Suprapubic skin (tissue), 4 donors: ENCODE measurements at regions not wholly inside any gene's neighbourhood (a gene's known extent, or its start where the extent isn't known, plus 50 kb on each side); places are given as distances from the start of the nearest gene placed in this dataset.

Experiments used
- POLR2A ChIP-seq, 2 donors: fragments of 450-650 bp; IDR thresholded peaks; one replicate each; pipeline ENCODE4 v1.6.1; 2017; ENCODE audit warnings: antibody characterized with exemption in 2 of 2, mild to moderate bottlenecking in 2 of 2, moderate library complexity in 2 of 2
- POLR2AphosphoS5 ChIP-seq, 3 donors: sonication (generic); formaldehyde crosslinking; IDR thresholded peaks; one replicate each; pipeline ENCODE4 v1.6.1; 2017; ENCODE audit warnings: antibody characterized with exemption in 3 of 3
- TF ChIP-seq, protein P1 (sequence below), 2 donors: fragments of 200-600 bp in 1 of 2; fragments of 450-650 bp in 1 of 2; sonication (generic) in 1 of 2; IDR thresholded peaks; one replicate each; pipeline ENCODE4 v1.5.1; 2016 to 2019; ENCODE audit warnings: antibody characterized with exemption in 2 of 2, mild to moderate bottlenecking in 1 of 2, moderate library complexity in 1 of 2

- no peak for TF ChIP-seq POLR2A (IDR thresholded peaks at IDR 0.05)
- TF ChIP-seq, protein P1, sequence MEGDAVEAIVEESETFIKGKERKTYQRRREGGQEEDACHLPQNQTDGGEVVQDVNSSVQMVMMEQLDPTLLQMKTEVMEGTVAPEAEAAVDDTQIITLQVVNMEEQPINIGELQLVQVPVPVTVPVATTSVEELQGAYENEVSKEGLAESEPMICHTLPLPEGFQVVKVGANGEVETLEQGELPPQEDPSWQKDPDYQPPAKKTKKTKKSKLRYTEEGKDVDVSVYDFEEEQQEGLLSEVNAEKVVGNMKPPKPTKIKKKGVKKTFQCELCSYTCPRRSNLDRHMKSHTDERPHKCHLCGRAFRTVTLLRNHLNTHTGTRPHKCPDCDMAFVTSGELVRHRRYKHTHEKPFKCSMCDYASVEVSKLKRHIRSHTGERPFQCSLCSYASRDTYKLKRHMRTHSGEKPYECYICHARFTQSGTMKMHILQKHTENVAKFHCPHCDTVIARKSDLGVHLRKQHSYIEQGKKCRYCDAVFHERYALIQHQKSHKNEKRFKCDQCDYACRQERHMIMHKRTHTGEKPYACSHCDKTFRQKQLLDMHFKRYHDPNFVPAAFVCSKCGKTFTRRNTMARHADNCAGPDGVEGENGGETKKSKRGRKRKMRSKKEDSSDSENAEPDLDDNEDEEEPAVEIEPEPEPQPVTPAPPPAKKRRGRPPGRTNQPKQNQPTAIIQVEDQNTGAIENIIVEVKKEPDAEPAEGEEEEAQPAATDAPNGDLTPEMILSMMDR (IDR thresholded peaks at IDR 0.05) = no peak
- TF ChIP-seq POLR2AphosphoS5 (IDR thresholded peaks at IDR 0.05) = no peak
Observed at GRCh38 chr1:57784356-57784755, 360.5 kb upstream of the DAB1 start.
